ENCODE measurements at regions not wholly inside any gene's neighbourhood (a gene's known extent, or its start where the extent isn't known, plus 50 kb on each side); places are given as distances from the start of the nearest gene placed in this dataset.
A peak's percentile ranks its signal among the peaks of the same experiment; 100 is the strongest.

- no peak for DNase-seq (ENCODE audit: low spot score)
- Histone ChIP-seq H3K36me3 (replicated peaks in 1 of 2; ENCODE audit: control insufficient read depth in 2 of 2, insufficient read depth in 2 of 2, low read length in 2 of 2) (no peaks in the 10 kb centered on the region), H3K27me3 (ENCODE audit: control insufficient read depth in 3 of 3, insufficient read depth in 3 of 3, low read depth in 1 of 3, low read length in 3 of 3) (no peaks in the 10 kb centered on the region), H3K4ac (ENCODE audit: low read length) (no peak overlapping the region), H3K79me1 (ENCODE audit: low read depth, low read length) (no peaks in the 10 kb centered on the region), H3K4me3 (ENCODE audit: low read length in 2 of 2) (no peak overlapping the region), H3K9me3 (replicated peaks in 1 of 2; ENCODE audit: control insufficient read depth in 2 of 2, insufficient read depth in 1 of 2, low read depth in 1 of 2, low read length in 2 of 2) (no peaks in the 10 kb centered on the region), H3K4me1 (ENCODE audit: control insufficient read depth in 2 of 2, insufficient read depth in 1 of 2, low read depth in 1 of 2, low read length in 2 of 2) (peaks cover 0 to 3% of the 10 kb centered on the region in 2 donors), H4K91ac (ENCODE audit: low read depth, low read length, poor library complexity) (no peak overlapping the region), H2BK15ac (ENCODE audit: low read length) (no peak overlapping the region), H3K23ac (ENCODE audit: low read depth, low read length, poor library complexity) (no peak overlapping the region), H2BK12ac (ENCODE audit: low read length) (no peak overlapping the region), H2BK120ac (ENCODE audit: low read depth, low read length) (no peak overlapping the region), H2AK5ac (ENCODE audit: low read depth, low read length) (no peak overlapping the region), H3K9ac (ENCODE audit: low read depth, low read length, poor library complexity) (no peak overlapping the region), H3K4me2 (ENCODE audit: insufficient read depth, low read length, poor library complexity, severe bottlenecking) (no peak overlapping the region), H3K14ac (ENCODE audit: low read length) (no peak overlapping the region), H3K18ac (ENCODE audit: low read length) (no peak overlapping the region), H3K27ac (replicated peaks; ENCODE audit: low read length) (no peak overlapping the region), H2BK5ac (ENCODE audit: low read length) (no peak overlapping the region), H4K8ac (ENCODE audit: low read depth, low read length) (no peak overlapping the region), H2AFZ (ENCODE audit: low read length) (no peak overlapping the region)
- no CpG with 5 or more reads among the region's 4 CpGs for WGBS, 2 donors (ENCODE audit: extremely low coverage in 2 of 2, insufficient read length in 2 of 2, insufficient replicate concordance in 1 of 2)
Observed at GRCh38 chr19:28140201-28140600, 1072.8 kb downstream of the UQCRFS1 start.

- Histone ChIP-seq H4K8ac (ENCODE audit: low read depth, low read length) (no peak overlapping the region), H3K9ac (ENCODE audit: low read depth, low read length, poor library complexity) (no peak overlapping the region), H2BK12ac (ENCODE audit: low read length) (no peak overlapping the region), H4K91ac (ENCODE audit: low read depth, low read length, poor library complexity) (no peak overlapping the region), H3K4me1 (ENCODE audit: control insufficient read depth in 2 of 2, insufficient read depth in 1 of 2, low read depth in 1 of 2, low read length in 2 of 2) (peaks cover 0 to 3% of the 10 kb centered on the region in 2 donors), H3K18ac (ENCODE audit: low read length) (peak overlapping the region; percentile 40), H3K36me3 (replicated peaks in 1 of 2; ENCODE audit: control insufficient read depth in 2 of 2, insufficient read depth in 2 of 2, low read length in 2 of 2) (no peaks in the 10 kb centered on the region), H3K4me3 (ENCODE audit: low read length in 2 of 2) (no peak overlapping the region), H2BK15ac (ENCODE audit: low read length) (no peak overlapping the region), H2AFZ (ENCODE audit: low read length) (no peak overlapping the region), H3K23ac (ENCODE audit: low read depth, low read length, poor library complexity) (no peak overlapping the region), H3K27ac (replicated peaks; ENCODE audit: low read length) (no peak overlapping the region), H3K14ac (ENCODE audit: low read length) (no peak overlapping the region), H2BK5ac (ENCODE audit: low read length) (no peak overlapping the region), H2AK5ac (ENCODE audit: low read depth, low read length) (no peak overlapping the region), H2BK120ac (ENCODE audit: low read depth, low read length) (no peak overlapping the region), H3K27me3 (ENCODE audit: control insufficient read depth in 3 of 3, insufficient read depth in 3 of 3, low read depth in 1 of 3, low read length in 3 of 3) (no peaks in the 10 kb centered on the region), H3K9me3 (replicated peaks in 1 of 2; ENCODE audit: control insufficient read depth in 2 of 2, insufficient read depth in 1 of 2, low read depth in 1 of 2, low read length in 2 of 2) (no peaks in the 10 kb centered on the region), H3K4me2 (ENCODE audit: insufficient read depth, low read length, poor library complexity, severe bottlenecking) (no peak overlapping the region), H3K79me1 (ENCODE audit: low read depth, low read length) (no peaks in the 10 kb centered on the region), H3K4ac (ENCODE audit: low read length) (no peak overlapping the region)
- WGBS, 2 donors (ENCODE audit: extremely low coverage in 2 of 2, insufficient read length in 2 of 2, insufficient replicate concordance in 1 of 2) = no CpG with 5 or more reads among the region's 4 CpGs
- DNase-seq (ENCODE audit: low spot score) = no peak
Observed at GRCh38 chr19:28137772-28138171, 1075.2 kb downstream of the UQCRFS1 start.

- H3K27ac ChIP-seq (replicated peaks; ENCODE audit: low read length) = no peak overlapping the region
- H3K27me3 ChIP-seq (ENCODE audit: control insufficient read depth in 3 of 3, insufficient read depth in 3 of 3, low read depth in 1 of 3, low read length in 3 of 3) = no peaks in the 10 kb centered on the region
- DNase-seq (ENCODE audit: low spot score) = no peak
- H3K4ac ChIP-seq (ENCODE audit: low read length) = no peak overlapping the region
- H3K36me3 ChIP-seq (replicated peaks in 1 of 2; ENCODE audit: control insufficient read depth in 2 of 2, insufficient read depth in 2 of 2, low read length in 2 of 2) = no peaks in the 10 kb centered on the region
- no peak overlapping the region for H2BK12ac ChIP-seq (ENCODE audit: low read length)
- no peak overlapping the region for H3K4me2 ChIP-seq (ENCODE audit: insufficient read depth, low read length, poor library complexity, severe bottlenecking)
- no peak overlapping the region for H3K14ac ChIP-seq (ENCODE audit: low read length)
- H4K91ac ChIP-seq (ENCODE audit: low read depth, low read length, poor library complexity) = no peak overlapping the region
- no peak overlapping the region for H2BK15ac ChIP-seq (ENCODE audit: low read length)
- no peak overlapping the region for H2AK5ac ChIP-seq (ENCODE audit: low read depth, low read length)
- H3K9me3 ChIP-seq (replicated peaks in 1 of 2; ENCODE audit: control insufficient read depth in 2 of 2, insufficient read depth in 1 of 2, low read depth in 1 of 2, low read length in 2 of 2) = no peaks in the 10 kb centered on the region
- no peak overlapping the region for H2BK5ac ChIP-seq (ENCODE audit: low read length)
- no peak overlapping the region for H3K9ac ChIP-seq (ENCODE audit: low read depth, low read length, poor library complexity)
- no peaks in the 10 kb centered on the region for H3K79me1 ChIP-seq (ENCODE audit: low read depth, low read length)
- WGBS, 2 donors (ENCODE audit: extremely low coverage in 2 of 2, insufficient read length in 2 of 2, insufficient replicate concordance in 1 of 2) = no CpG with 5 or more reads among the region's 2 CpGs
- H2AFZ ChIP-seq (ENCODE audit: low read length) = no peak overlapping the region
- no peak overlapping the region for H3K23ac ChIP-seq (ENCODE audit: low read depth, low read length, poor library complexity)
- no peak overlapping the region for H2BK120ac ChIP-seq (ENCODE audit: low read depth, low read length)
- H3K4me3 ChIP-seq (ENCODE audit: low read length in 2 of 2) = no peak overlapping the region
- H3K18ac ChIP-seq (ENCODE audit: low read length) = no peak overlapping the region
- no peak overlapping the region for H4K8ac ChIP-seq (ENCODE audit: low read depth, low read length)
- H3K4me1 ChIP-seq (ENCODE audit: control insufficient read depth in 2 of 2, insufficient read depth in 1 of 2, low read depth in 1 of 2, low read length in 2 of 2) = peaks cover 0 to 3% of the 10 kb centered on the region in 2 donors
Observed at GRCh38 chr19:28136796-28137195, 1076.2 kb downstream of the UQCRFS1 start.

- Histone ChIP-seq H3K36me3 (replicated peaks in 1 of 2; ENCODE audit: control insufficient read depth in 2 of 2, insufficient read depth in 2 of 2, low read length in 2 of 2) (no peaks in the 10 kb centered on the region), H3K4me3 (ENCODE audit: low read length in 2 of 2) (no peak overlapping the region), H2BK5ac (ENCODE audit: low read length) (no peak overlapping the region), H3K9me3 (replicated peaks in 1 of 2; ENCODE audit: control insufficient read depth in 2 of 2, insufficient read depth in 1 of 2, low read depth in 1 of 2, low read length in 2 of 2) (no peaks in the 10 kb centered on the region), H2AK5ac (ENCODE audit: low read depth, low read length) (no peak overlapping the region), H3K4me2 (ENCODE audit: insufficient read depth, low read length, poor library complexity, severe bottlenecking) (no peak overlapping the region), H3K18ac (ENCODE audit: low read length) (no peak overlapping the region), H3K23ac (ENCODE audit: low read depth, low read length, poor library complexity) (no peak overlapping the region), H4K91ac (ENCODE audit: low read depth, low read length, poor library complexity) (no peak overlapping the region), H3K79me1 (ENCODE audit: low read depth, low read length) (no peaks in the 10 kb centered on the region), H4K8ac (ENCODE audit: low read depth, low read length) (no peak overlapping the region), H3K9ac (ENCODE audit: low read depth, low read length, poor library complexity) (no peak overlapping the region), H3K27ac (replicated peaks; ENCODE audit: low read length) (no peak overlapping the region), H3K4ac (ENCODE audit: low read length) (no peak overlapping the region), H3K4me1 (ENCODE audit: control insufficient read depth in 2 of 2, insufficient read depth in 1 of 2, low read depth in 1 of 2, low read length in 2 of 2) (peaks cover 0 to 2% of the 10 kb centered on the region in 2 donors), H3K14ac (ENCODE audit: low read length) (no peak overlapping the region), H2AFZ (ENCODE audit: low read length) (no peak overlapping the region), H2BK15ac (ENCODE audit: low read length) (no peak overlapping the region), H2BK12ac (ENCODE audit: low read length) (no peak overlapping the region), H2BK120ac (ENCODE audit: low read depth, low read length) (no peak overlapping the region), H3K27me3 (ENCODE audit: control insufficient read depth in 3 of 3, insufficient read depth in 3 of 3, low read depth in 1 of 3, low read length in 3 of 3) (no peaks in the 10 kb centered on the region)
- DNase-seq (ENCODE audit: low spot score) = no peak
Observed at GRCh38 chr19:28135825-28136224, 1077.1 kb downstream of the UQCRFS1 start.

All from neuronal stem cell (in vitro differentiated cells).